ENCODE measurements at regions not wholly inside any gene's neighbourhood (a gene's known extent, or its start where the extent isn't known, plus 50 kb on each side); places are given as distances from the start of the nearest gene placed in this dataset.

GRCh38 chr1:58964428-58964827, 180.6 kb upstream of the JUN start:
- TF ChIP-seq EP300 (IDR thresholded peaks at IDR 0.05) (no peak), CTCF (IDR thresholded peaks at IDR 0.05) (no peak), POLR2A (IDR thresholded peaks at IDR 0.05) (no peak)
